Lower leg skin (tissue), 4 donors: ENCODE measurements at regions not wholly inside any gene's neighbourhood (a gene's known extent, or its start where the extent isn't known, plus 50 kb on each side); places are given as distances from the start of the nearest gene placed in this dataset.

Source experiments
- DNase-seq, 2 donors: peaks; one replicate each; pipeline ENCODE4 v3.0.0-alpha.2; 2019; ENCODE audit warnings: low spot score in 2 of 2
- H3K4me3 ChIP-seq: fragments of 200-600 bp; sonication (generic); 2 replicates; pipeline ENCODE4 v1.5.1; 2017; ENCODE audit warnings: mild to moderate bottlenecking, low read depth; ENCODE audit not compliant: poor library complexity, severe bottlenecking
- CTCF ChIP-seq, 3 donors: fragments of 450-650 bp; IDR thresholded peaks; one replicate each; pipeline ENCODE4 v1.5.1; 2016; ENCODE audit warnings: antibody characterized with exemption in 3 of 3, mild to moderate bottlenecking in 3 of 3, moderate library complexity in 2 of 3
- POLR2A ChIP-seq, 2 donors: fragments of 450-650 bp; IDR thresholded peaks; one replicate each; pipeline ENCODE4 v1.6.1; 2016 to 2017; ENCODE audit warnings: antibody characterized with exemption in 2 of 2, mild to moderate bottlenecking in 1 of 2, moderate library complexity in 1 of 2
- WGBS, 2 donors: methylation state at CpG; one replicate each; pipeline ENCODE4 v1.1.5; 2018; 5-methylcytosine and 5-hydroxymethylcytosine counted together
- intact Hi-C: fragments of 100-400 bp; cut with DNase I; formaldehyde crosslinking; loops from one replicate; pipeline ENCODE4 v1.15.0; 2023; ENCODE audit warnings: low total_unique reads

- intact Hi-C loops: no loop called here
- no peak for DNase-seq
- H3K4me3 ChIP-seq: no peak overlapping the region
- TF ChIP-seq CTCF (IDR thresholded peaks at IDR 0.05) (no peak), POLR2A (IDR thresholded peaks at IDR 0.05) (no peak)
Observed at GRCh38 chr22:34116126-34116525, 195.8 kb upstream of the LARGE1 start.

GRCh38 chr22:34122042-34122441 is 201.8 kb upstream of the LARGE1 start:
- WGBS, 2 donors: 36 to 39% methylated on average over 1 of the region's 1 CpG
- no peak for DNase-seq
- no peak overlapping the region for H3K4me3 ChIP-seq
- TF ChIP-seq POLR2A (IDR thresholded peaks at IDR 0.05) (no peak), CTCF (IDR thresholded peaks at IDR 0.05) (no peak)
- intact Hi-C loops: no loop called here

- no peak for DNase-seq
- TF ChIP-seq CTCF (IDR thresholded peaks at IDR 0.05): no peak
- TF ChIP-seq POLR2A (IDR thresholded peaks at IDR 0.05): no peak
- no peak overlapping the region for H3K4me3 ChIP-seq
- 74 to 89% methylated on average over 4 of the region's 4 CpGs for WGBS, 2 donors
- intact Hi-C loops: no loop called here
Observed at GRCh38 chr22:34129691-34130486, 209.6 kb upstream of the LARGE1 start.

GRCh38 chr22:34135749-34136148 is 215.5 kb upstream of the LARGE1 start:
- intact Hi-C loops: no loop called here
- TF ChIP-seq CTCF (IDR thresholded peaks at IDR 0.05): no peak
- no peak for TF ChIP-seq POLR2A (IDR thresholded peaks at IDR 0.05)
- WGBS, 2 donors: 76 to 82% methylated on average over 7 of the region's 7 CpGs

GRCh38 chr22:34150023-34150422 is 229.7 kb upstream of the LARGE1 start:
- no peak overlapping the region for H3K4me3 ChIP-seq
- intact Hi-C loops: no loop called here
- no peak for DNase-seq
- TF ChIP-seq POLR2A (IDR thresholded peaks at IDR 0.05) (no peak), CTCF (IDR thresholded peaks at IDR 0.05) (no peak)

More at GRCh38 chr22:34135749-34136148, 215.5 kb upstream of the LARGE1 start:
- H3K4me3 ChIP-seq: no peak overlapping the region
- no peak for DNase-seq

GRCh38 chr22:34159491-34159890 is 239.2 kb upstream of the LARGE1 start:
- 70 to 74% methylated on average over 8 of the region's 8 CpGs for WGBS, 2 donors
- intact Hi-C loops: no loop called here
- no peak overlapping the region for H3K4me3 ChIP-seq
- no peak for TF ChIP-seq POLR2A (IDR thresholded peaks at IDR 0.05)
- DNase-seq: peak in 1 of 2 donors; percentile 49
